HS-27A (cell line): ENCODE measurements at regions not wholly inside any gene's neighbourhood (a gene's known extent, or its start where the extent isn't known, plus 50 kb on each side); places are given as distances from the start of the nearest gene placed in this dataset.
"Not testable (repeated sequence)": the region's sequence is repeated elsewhere in the genome, so short reads cannot be mapped to it uniquely, and the experiment has no call there.

Source experiments
- DNase-seq: peaks from one replicate; pipeline ENCODE4 v3.0.0-alpha.2; 2012; ENCODE audit warnings: low read depth, missing footprints

DNA sequence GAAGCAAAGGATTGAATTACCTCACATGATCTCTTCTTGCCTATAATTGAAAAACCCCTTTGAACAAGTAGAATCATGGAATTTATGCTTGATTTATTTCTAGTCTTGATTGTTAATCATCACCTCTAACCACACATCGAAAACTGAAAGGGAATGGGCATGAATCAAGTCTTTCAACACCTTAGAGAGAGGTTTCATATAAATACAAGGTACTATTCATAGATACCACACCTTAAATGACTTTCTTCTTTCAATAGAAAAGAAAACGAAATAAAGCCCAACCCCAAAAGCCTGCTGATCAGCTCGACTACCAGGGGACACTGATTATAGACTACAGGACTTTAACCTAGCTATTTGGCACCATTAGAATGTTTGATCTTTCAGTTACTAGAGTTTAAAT lies 128.6 kb upstream of the PTPRZ1 start:
- DNase-seq = no peak

- no peak for DNase-seq
Observed at GRCh38 chr7:121741896-121742295, 131.1 kb upstream of the PTPRZ1 start.

GRCh38 chr7:121739465-121739864 lies 133.5 kb upstream of the PTPRZ1 start:
- DNase-seq = no peak

- DNase-seq = no peak
Observed at GRCh38 chr7:121730869-121731268, 142.1 kb upstream of the PTPRZ1 start.

GRCh38 chr7:121714559-121715303 lies 158.2 kb upstream of the PTPRZ1 start:
- no peak for DNase-seq

DNA sequence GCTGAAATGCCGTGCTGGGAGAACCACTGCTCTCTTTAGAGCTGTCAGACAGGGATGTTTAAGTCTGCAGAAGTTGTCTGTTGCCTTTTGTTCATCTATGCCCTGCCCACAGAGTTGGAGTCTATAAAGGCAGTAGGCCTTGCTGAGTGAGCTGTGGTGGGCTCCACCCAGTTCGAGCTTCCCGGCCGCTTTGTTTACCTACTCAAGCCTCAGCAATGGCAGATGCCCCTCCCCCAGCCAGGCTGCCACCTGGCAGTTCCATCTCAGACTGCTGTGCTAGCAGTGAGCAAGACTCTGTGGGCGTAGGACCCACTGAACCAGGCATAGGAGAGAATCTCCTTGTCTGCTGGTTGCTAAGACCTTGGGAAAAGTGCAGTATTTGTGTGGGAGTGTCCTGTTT lies 160.0 kb upstream of the PTPRZ1 start:
- not testable (repeated sequence) for DNase-seq

DNA sequence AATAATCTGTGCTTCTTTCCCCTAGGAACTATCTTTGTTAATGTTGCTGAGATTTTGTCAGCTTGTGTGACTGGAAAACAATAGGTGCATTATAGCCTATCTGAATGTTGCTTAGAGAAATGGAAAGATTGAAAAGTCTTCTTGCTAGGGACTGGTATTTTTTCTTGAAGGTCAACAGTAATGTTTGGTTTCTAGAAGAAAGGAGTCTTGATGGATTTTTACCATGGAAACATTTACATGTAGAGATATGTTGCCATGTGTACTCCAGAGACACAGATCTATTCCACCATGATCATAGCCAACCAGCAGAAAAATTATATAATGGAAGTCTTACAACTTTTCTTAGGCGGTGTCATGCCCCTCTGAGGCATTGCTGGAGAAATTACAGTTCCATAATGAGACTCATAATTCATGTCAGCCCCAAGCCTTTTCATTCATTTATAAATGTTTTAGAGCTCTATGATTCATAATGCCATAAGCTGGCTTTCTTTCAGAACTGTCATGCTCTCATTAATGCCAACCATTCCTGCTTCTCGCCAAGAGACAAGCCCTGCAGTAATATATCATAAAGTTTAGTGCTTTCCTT lies 175.1 kb upstream of the PTPRZ1 start:
- DNase-seq = no peak

DNA sequence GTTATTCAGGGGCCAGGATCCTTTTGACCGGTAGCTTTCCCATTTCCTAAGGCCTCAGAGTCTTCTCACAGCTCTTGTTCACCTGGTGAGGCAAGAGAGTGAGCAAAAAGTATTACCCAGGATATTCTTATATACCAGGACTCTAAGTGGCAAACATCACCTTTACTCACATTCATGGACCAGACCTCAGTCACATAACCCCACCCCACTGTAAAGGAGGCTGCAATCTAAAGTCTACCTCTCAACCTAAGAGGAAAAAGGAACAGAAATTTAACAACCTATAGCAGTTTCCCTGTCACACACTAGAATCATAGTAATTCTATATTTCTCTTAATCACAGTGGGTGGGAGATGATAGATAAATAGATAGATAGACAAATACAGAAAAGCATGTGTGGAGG lies 176.0 kb upstream of the PTPRZ1 start:
- DNase-seq = no peak

DNA sequence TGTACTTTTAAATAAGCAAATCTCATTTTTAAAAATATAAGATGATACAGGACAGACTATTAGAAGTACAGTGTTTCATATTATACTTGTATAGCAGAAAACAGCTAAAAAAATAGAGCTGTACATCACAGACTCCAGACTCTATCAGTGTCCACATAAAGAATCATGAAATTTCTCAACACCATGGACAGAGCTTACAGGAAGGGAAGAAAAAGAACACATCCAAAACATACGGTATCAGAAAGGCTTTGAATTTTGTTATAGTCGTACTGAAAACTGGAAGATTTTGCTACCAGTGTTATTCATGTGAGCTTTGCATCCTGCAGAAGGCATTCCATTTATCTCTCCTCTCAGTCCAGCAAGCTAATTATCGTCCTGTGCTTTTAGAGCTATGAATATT lies 183.2 kb upstream of the PTPRZ1 start:
- no peak for DNase-seq

DNA sequence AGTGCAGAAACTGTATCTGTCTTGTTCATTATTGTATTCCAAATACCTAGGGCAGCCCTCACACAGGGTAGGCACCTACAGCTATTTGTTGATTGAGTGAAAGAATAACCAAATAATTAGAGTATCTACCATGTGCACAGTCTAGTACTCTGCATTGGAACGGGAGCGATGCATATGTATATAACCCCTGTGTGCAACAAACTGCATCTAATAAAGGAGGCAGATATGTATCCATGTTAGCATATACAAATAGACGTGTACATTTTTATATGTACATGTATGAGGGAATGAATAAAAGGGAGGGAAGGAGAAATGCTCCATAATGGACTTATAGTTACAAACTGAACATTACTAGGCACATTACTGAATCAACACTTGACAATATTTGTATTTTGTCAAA lies 191.3 kb upstream of the PTPRZ1 start:
- DNase-seq = no peak

DNA sequence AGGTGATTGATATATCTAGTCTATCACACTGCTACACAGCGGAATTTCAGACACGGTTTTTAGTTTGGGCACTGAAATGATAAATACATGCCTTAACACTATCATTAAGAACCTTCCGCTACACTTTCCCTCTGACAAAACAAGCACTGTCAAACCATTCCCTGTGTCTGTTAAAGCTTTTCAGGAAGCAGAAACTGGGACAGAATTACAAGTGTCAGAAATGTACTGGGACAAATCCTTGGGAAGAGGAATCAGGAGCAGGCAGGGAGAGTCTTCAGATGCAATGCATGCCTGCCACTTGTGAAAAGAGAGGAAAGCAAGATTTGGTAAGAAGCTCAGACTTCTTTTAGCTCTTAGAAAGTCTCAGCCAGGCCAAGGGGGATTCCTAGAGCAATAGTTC lies 196.8 kb upstream of the PTPRZ1 start:
- no peak for DNase-seq

DNA sequence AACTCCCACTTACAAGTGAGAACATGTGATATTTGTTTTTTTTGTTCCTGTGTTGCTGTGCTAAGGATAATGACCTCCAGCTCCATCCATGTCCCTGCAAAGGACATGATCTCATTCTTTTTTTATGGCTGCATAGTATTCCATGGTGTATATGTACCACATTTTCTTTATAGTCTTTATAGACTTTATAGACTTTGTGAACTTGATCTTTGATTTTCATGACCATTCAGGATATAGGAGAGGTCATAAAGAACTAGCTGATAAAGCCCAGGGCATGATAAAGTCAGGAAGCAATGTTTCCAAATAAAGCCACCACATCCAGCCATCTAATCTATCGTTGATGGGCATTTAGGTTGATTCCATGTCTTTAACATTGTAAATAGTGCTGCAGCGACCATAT lies 198.5 kb upstream of the PTPRZ1 start:
- not testable (repeated sequence) for DNase-seq

DNA sequence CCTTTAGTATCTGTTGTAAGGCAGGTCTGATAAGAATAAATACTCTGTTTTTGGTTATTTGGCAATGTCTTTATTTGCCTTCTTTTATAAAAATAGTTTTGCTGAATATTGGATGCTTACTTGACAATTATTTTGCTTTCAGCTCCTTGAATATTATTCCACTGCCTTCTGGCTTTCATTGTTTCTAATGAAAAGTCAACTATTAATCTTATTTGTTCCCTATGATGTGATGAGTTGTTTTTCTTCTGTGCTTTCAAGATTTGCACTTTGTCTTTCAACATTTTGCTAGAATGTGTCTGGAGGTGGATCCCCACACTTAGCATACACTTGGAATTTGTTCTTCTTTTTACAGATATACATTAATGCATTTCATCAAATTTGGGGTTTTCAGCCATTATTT lies 203.8 kb upstream of the PTPRZ1 start:
- no peak for DNase-seq

DNA sequence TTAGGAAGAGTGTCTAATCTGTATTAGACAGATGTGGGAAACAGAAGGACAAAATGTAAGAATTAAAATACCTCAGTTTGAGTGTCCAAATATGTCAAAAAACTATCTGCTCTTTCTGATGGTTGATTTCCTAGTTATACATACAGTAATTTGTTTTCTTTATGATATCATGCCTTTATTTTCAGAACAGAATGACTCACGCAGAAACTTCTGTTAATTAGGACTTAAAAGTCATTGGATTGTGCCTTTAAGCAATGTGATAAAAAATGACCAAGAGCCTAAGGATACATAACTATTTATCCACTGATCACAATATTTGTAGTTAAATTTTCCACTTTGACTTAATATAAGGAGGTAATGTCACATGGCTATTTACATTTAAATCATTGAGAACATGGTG lies 206.7 kb upstream of the PTPRZ1 start:
- no peak for DNase-seq

DNA sequence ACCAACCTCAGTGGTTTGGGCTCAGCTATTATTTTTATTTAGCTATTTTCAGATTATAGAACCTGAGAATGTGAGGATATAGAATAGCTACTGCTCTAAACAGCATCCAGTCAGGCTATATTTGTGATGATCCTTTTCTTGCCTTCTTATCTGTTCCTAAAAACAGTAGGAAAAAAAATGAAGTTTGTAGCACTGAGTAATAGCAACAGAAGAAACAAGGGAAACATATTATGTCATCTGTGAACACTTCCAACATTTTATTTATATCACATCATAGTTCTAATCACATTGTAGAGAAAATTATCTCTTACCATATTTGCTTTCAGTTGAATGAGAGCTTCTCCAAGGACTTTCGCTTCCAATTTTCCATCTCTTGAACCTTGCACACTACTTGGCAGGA lies 229.6 kb upstream of the PTPRZ1 start:
- no peak for DNase-seq

- DNase-seq = no peak
Observed at GRCh38 chr7:121639705-121640104, 233.3 kb upstream of the PTPRZ1 start.

DNA sequence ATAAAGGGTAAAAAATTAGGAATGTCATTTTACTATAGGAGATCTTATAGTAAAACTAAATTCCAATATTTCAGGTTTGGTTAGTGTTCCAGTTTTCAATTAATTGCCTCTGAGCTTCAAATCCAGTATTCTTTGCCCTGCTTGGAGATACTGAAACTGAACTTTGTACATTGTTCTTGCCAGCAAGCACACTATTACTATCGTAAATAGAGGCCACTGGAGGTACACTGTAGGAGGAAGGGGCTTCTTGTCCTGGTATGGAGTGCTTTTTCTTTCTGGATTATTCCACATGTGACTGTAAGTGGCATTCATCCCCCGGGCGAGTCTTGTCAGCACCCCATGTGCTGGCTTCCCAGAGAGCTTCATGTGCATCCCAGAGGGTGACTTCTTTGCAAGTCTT lies 234.7 kb upstream of the PTPRZ1 start:
- DNase-seq = no peak

GRCh38 chr7:121634356-121634755 lies 238.2 kb upstream of the FAM3C start:
- DNase-seq = no peak

- no peak for DNase-seq
Observed at GRCh38 chr7:121633186-121633585, 237.1 kb upstream of the FAM3C start.

DNA sequence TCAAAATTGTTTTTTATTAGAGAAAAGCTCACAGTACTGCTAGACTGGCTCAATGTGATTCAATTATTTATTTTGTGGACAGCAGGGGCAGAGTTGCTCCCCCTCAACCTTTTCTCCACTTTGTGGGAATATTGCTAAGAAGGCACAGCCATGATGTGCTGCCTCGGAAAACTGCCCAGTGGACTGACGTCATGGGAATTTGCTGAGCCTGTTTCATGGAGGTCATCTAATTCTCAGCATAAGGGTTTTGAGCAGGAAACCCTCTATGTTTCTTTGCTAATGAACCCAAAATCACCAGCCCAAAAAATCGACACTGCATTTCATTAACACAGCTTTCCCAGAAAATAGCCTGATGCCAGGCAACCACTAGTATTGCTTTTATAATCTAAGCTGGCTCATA lies 228.8 kb upstream of the FAM3C start:
- no peak for DNase-seq

- no peak for DNase-seq
Observed at GRCh38 chr7:121623130-121623872, 227.2 kb upstream of the FAM3C start.

GRCh38 chr7:121621937-121622336 lies 225.8 kb upstream of the FAM3C start:
- DNase-seq = no peak

DNA sequence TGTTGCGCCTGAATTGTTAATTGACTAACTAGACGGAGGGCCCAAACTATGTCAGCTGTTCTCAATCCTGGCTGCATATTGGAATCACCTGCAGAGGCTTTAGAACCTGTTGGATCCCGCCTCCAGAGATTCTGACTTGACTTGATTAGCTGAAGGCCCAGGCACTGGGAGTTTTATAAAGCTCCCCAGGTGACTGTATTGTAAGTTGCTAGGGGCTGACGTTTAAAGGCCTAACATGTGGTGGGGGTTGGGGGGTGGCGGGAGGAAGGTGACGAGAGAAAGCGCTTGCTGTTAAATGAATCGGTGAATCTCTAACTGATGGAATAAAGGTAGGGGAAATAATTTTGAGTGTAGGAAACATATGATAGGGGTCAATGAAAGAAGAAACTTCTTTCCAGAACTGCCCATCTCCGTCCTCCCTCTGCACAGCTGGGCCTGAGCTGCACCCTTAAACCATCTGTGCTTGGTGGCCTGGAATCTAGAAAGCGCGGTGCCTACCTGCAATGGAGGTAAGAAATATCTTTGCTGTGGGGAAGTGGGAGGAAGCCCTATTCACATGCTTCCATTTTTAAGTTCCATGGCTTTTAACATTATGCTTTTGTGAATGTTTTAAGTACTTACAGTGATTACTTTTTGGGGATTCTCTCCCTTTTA lies 225.0 kb upstream of the FAM3C start:
- no peak for DNase-seq
